ENCODE measurements at regions not wholly inside any gene's neighbourhood (a gene's known extent, or its start where the extent isn't known, plus 50 kb on each side); places are given as distances from the start of the nearest gene placed in this dataset.

DNA sequence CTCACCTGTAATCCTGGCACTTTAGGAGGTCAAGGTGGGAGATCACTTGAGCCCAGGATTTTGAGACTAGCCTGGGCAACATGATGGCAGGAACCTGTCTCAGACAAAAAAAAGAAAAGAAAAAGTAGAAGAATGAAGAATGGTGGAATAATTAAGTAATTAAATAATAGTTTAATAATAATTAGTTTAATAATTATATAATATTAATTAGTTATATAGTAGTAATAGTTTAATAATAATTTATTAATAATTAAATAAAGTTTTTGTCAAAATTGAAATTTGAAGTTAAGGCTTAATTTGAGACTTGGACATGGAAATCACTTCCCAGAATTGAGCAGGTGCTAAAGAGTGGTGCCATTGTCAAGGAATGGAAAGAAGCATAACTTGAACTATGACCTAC, 52.2 kb upstream of the ABCA12 start:
- intact Hi-C loops (cut with micrococcal nuclease) = no loop called here
- H3K4me1 Mint-ChIP-seq (ENCODE audit: low read depth) = no peaks in the 10 kb centered on the region
- CTCF ChIA-PET = no interaction called here
- H3K27ac Mint-ChIP-seq = no peak overlapping the region
- no peaks in the 10 kb centered on the region for H3K9me3 Mint-ChIP-seq
- ATAC-seq (no peak), DNase-seq (no peak)
- no peak overlapping the region for H3K4me3 Mint-ChIP-seq
- H3K27me3 Mint-ChIP-seq = peaks cover 5% of the 10 kb centered on the region
- H3K36me3 Mint-ChIP-seq (ENCODE audit: low read depth) = no peaks in the 10 kb centered on the region
- POLR2A ChIA-PET = no interaction called here
- TF ChIP-seq, protein P1, sequence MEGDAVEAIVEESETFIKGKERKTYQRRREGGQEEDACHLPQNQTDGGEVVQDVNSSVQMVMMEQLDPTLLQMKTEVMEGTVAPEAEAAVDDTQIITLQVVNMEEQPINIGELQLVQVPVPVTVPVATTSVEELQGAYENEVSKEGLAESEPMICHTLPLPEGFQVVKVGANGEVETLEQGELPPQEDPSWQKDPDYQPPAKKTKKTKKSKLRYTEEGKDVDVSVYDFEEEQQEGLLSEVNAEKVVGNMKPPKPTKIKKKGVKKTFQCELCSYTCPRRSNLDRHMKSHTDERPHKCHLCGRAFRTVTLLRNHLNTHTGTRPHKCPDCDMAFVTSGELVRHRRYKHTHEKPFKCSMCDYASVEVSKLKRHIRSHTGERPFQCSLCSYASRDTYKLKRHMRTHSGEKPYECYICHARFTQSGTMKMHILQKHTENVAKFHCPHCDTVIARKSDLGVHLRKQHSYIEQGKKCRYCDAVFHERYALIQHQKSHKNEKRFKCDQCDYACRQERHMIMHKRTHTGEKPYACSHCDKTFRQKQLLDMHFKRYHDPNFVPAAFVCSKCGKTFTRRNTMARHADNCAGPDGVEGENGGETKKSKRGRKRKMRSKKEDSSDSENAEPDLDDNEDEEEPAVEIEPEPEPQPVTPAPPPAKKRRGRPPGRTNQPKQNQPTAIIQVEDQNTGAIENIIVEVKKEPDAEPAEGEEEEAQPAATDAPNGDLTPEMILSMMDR (IDR thresholded peaks at IDR 0.05) = no peak

DNA sequence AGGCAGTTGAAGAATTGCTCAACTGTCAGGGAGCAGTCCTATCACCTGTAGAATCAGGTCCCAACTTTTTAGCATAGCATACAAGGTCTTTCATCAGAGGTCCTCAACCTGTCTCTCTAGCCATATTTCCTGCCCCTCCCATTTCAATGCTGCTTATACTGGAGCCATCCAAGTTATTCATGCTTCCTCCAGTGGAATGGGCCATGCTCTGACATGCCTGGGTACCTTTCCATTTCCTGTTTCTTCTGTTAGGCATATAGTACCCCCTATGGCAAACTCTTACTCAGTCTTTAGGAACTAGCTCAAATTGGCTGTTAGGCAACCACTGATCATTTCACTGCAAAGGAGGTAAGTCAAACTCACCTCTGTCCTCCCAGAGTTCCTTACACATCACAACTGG, 51.0 kb upstream of the ABCA12 start:
- H3K4me1 Mint-ChIP-seq (ENCODE audit: low read depth) = no peaks in the 10 kb centered on the region
- peaks cover 5% of the 10 kb centered on the region for H3K27me3 Mint-ChIP-seq
- H3K4me3 Mint-ChIP-seq = no peak overlapping the region
- CTCF ChIA-PET = no interaction called here
- TF ChIP-seq, protein P1 (IDR thresholded peaks at IDR 0.05) = no peak
- no peaks in the 10 kb centered on the region for H3K36me3 Mint-ChIP-seq (ENCODE audit: low read depth)
- no peaks in the 10 kb centered on the region for H3K9me3 Mint-ChIP-seq
- DNase-seq = no peak
- H3K27ac Mint-ChIP-seq = no peak overlapping the region
- intact Hi-C loops (cut with micrococcal nuclease) = no loop called here
- POLR2A ChIA-PET = no interaction called here
- ATAC-seq = no peak
